ENCODE measurements at regions not wholly inside any gene's neighbourhood (a gene's known extent, or its start where the extent isn't known, plus 50 kb on each side); places are given as distances from the start of the nearest gene placed in this dataset.

DNA sequence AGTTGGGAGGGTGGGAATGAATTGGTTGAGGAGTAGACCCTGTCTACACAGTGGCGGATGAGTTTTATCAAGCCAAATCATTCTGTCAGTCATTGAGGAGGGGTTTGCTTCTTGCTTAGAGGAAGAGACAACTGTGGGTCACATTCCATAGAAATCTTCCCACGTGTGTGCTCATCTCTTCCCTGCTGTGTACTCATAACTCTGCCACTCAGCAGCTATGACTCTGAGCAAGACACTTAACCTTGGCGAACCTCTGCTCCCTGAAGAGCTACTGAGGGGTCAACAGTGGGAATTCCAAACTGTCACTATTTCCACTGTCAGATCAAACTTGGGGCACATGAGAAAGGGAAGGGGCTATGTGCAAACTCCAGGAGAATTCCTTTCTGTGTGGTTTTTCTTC, 72.6 kb upstream of the COX10 start:
- H3K4me1 ChIP-seq (ENCODE audit: control insufficient read depth, extremely low read depth, insufficient read depth, low read length): no peaks in the 10 kb centered on the region
- no peak for FAIRE-seq
- ChIA-PET CTCF (no interaction called here), POLR2A (no interaction called here)
- H3K27ac ChIP-seq (ENCODE audit: insufficient read depth, low read depth, low read length): no peak overlapping the region
- H4K20me1 ChIP-seq (replicated peaks; ENCODE audit: control insufficient read depth, extremely low read depth, insufficient read depth, low read length): no peaks in the 10 kb centered on the region
- no peak overlapping the region for H2AFZ ChIP-seq (ENCODE audit: low read depth, low read length)
- no peaks in the 10 kb centered on the region for H3K9me1 ChIP-seq (replicated peaks; ENCODE audit: control insufficient read depth, extremely low read depth, insufficient read depth, low read length)
- no TSS peak for BruUV-seq (replicated peaks)
- H3K9me3 ChIP-seq (replicated peaks; ENCODE audit: control insufficient read depth, insufficient read depth, low read length): no peaks in the 10 kb centered on the region
- intact Hi-C loops (cut with micrococcal nuclease) (no loop called here), dilution Hi-C loops (cut with MboI; ENCODE audit: extremely low pct_ligation_motif_present, low sequenced_read_pairs) (no loop called here)
- H3K36me3 ChIP-seq (ENCODE audit: control insufficient read depth in 2 of 2, extremely low read depth in 1 of 2, insufficient read depth in 2 of 2, low read length in 2 of 2): no peaks in the 10 kb centered on the region
- no peaks in the 10 kb centered on the region for H3K27me3 ChIP-seq (ENCODE audit: control insufficient read depth in 2 of 2, insufficient read depth in 2 of 2, low read length in 2 of 2)
- H3K4me2 ChIP-seq (ENCODE audit: insufficient read depth, low read length): no peak overlapping the region
- TF ChIP-seq GATA2 (IDR thresholded peaks at IDR 0.05; ENCODE audit: insufficient read depth, insufficient read length, low read depth, low read length) (no peak), MYC (IDR thresholded peaks at IDR 0.05; ENCODE audit: low read depth, low read length) (no peak), POLR2A (IDR thresholded peaks at IDR 0.05; ENCODE audit: low read depth, low read length) (no peak), JUN (IDR thresholded peaks at IDR 0.05; ENCODE audit: borderline replicate concordance, insufficient read depth, insufficient read length, low read depth) (no peak), EZH2 (IDR thresholded peaks at IDR 0.05; ENCODE audit: borderline replicate concordance, low read depth, low read length, severe bottlenecking) (no peak), CTCF (IDR thresholded peaks at IDR 0.05; ENCODE audit: extremely low read depth in 1 of 2, insufficient read depth in 1 of 2, low read depth in 1 of 2, low read length in 2 of 2) (no peak), POLR2AphosphoS5 (IDR thresholded peaks at IDR 0.05; ENCODE audit: insufficient read depth, low read depth, low read length) (no peak), FOS (IDR thresholded peaks at IDR 0.05; ENCODE audit: borderline replicate concordance, insufficient read depth, low read length) (no peak)
- TF ChIP-seq, protein P1, sequence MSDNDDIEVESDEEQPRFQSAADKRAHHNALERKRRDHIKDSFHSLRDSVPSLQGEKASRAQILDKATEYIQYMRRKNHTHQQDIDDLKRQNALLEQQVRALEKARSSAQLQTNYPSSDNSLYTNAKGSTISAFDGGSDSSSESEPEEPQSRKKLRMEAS (IDR thresholded peaks at IDR 0.05; ENCODE audit: insufficient read depth, insufficient read length): no peak
- no peak overlapping the region for H3K4me3 ChIP-seq (replicated peaks in 1 of 3; ENCODE audit: insufficient read depth in 1 of 3, low read depth in 1 of 3, low read length in 3 of 3)
- DNase-seq (ENCODE audit: low read depth, low spot score): no peak
- no peaks in the 10 kb centered on the region for H3K79me2 ChIP-seq (ENCODE audit: control insufficient read depth, insufficient read depth, low read length)
- H3K9ac ChIP-seq (replicated peaks; ENCODE audit: extremely low read depth, insufficient read depth, low read length): no peak overlapping the region

Data from endothelial cell of umbilical vein (primary cell).